Astrocyte of the spinal cord (primary cell): ENCODE measurements at regions not wholly inside any gene's neighbourhood (a gene's known extent, or its start where the extent isn't known, plus 50 kb on each side); places are given as distances from the start of the nearest gene placed in this dataset.

Experiments used
- DNase-seq: peaks from one replicate; pipeline ENCODE4 v3.0.0; 2011; ENCODE audit warnings: low read depth, low spot score
- H3K4me3 ChIP-seq: 2 replicates; pipeline ENCODE4 v1.5.1; 2011; ENCODE audit warnings: low read depth, mild to moderate bottlenecking, low read length, moderate library complexity
- CTCF ChIP-seq: IDR thresholded peaks from 2 replicates; pipeline ENCODE4 v1.5.1; 2012; ENCODE audit warnings: low read depth, mild to moderate bottlenecking, low read length, inconsistent platforms
- in situ Hi-C: cut with HindIII; loops from 2 replicates; pipeline ENCODE4 v1.10.0; 2017; ENCODE audit warnings: low sequenced_read_pairs

- TF ChIP-seq CTCF = no peak
- no peak overlapping the region for H3K4me3 ChIP-seq
- in situ Hi-C loops = no loop called here
- DNase-seq = no peak
Observed at GRCh38 chr13:74755065-74755464, 620.9 kb upstream of the KLF12 start.

- no peak for DNase-seq
- H3K4me3 ChIP-seq = no peak overlapping the region
- no peak for TF ChIP-seq CTCF
- in situ Hi-C loops = no loop called here
Observed at GRCh38 chr13:74751739-74752138, 617.5 kb upstream of the KLF12 start.

GRCh38 chr13:74747186-74747955 lies 613.2 kb upstream of the KLF12 start:
- no peak overlapping the region for H3K4me3 ChIP-seq
- DNase-seq = peak; percentile 19
- TF ChIP-seq CTCF = no peak
- in situ Hi-C loops = no loop called here

GRCh38 chr13:74743992-74744391 lies 609.8 kb upstream of the KLF12 start:
- DNase-seq = no peak
- no peak overlapping the region for H3K4me3 ChIP-seq
- no peak for TF ChIP-seq CTCF
- in situ Hi-C loops = no loop called here

GRCh38 chr13:74741732-74742131 lies 607.5 kb upstream of the KLF12 start:
- TF ChIP-seq CTCF = no peak
- in situ Hi-C loops = no loop called here
- H3K4me3 ChIP-seq = no peak overlapping the region
- no peak for DNase-seq

- no peak for DNase-seq
- in situ Hi-C loops = no loop called here
Observed at GRCh38 chr13:74732736-74733385, 598.7 kb upstream of the KLF12 start.

More at GRCh38 chr13:74732736-74733385, 598.7 kb upstream of the KLF12 start:
- TF ChIP-seq CTCF = no peak
- no peak overlapping the region for H3K4me3 ChIP-seq
